ENCODE measurements at regions not wholly inside any gene's neighbourhood (a gene's known extent, or its start where the extent isn't known, plus 50 kb on each side); places are given as distances from the start of the nearest gene placed in this dataset.

GRCh38 chr1:112063781-112064728 is 74.6 kb upstream of the KCND3 start:
- DNase-seq (ENCODE audit: low read depth), result no peak
- TF ChIP-seq, protein P1, sequence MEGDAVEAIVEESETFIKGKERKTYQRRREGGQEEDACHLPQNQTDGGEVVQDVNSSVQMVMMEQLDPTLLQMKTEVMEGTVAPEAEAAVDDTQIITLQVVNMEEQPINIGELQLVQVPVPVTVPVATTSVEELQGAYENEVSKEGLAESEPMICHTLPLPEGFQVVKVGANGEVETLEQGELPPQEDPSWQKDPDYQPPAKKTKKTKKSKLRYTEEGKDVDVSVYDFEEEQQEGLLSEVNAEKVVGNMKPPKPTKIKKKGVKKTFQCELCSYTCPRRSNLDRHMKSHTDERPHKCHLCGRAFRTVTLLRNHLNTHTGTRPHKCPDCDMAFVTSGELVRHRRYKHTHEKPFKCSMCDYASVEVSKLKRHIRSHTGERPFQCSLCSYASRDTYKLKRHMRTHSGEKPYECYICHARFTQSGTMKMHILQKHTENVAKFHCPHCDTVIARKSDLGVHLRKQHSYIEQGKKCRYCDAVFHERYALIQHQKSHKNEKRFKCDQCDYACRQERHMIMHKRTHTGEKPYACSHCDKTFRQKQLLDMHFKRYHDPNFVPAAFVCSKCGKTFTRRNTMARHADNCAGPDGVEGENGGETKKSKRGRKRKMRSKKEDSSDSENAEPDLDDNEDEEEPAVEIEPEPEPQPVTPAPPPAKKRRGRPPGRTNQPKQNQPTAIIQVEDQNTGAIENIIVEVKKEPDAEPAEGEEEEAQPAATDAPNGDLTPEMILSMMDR (IDR thresholded peaks at IDR 0.05; ENCODE audit: low read depth, low read length, missing control alignments), result no peak
- H3K4me3 ChIP-seq (ENCODE audit: low read depth, low read length), result no peak overlapping the region

- no peak for DNase-seq (ENCODE audit: low read depth)
- H3K4me3 ChIP-seq (ENCODE audit: low read depth, low read length), result no peak overlapping the region
- TF ChIP-seq, protein P1 (IDR thresholded peaks at IDR 0.05; ENCODE audit: low read depth, low read length, missing control alignments), result no peak
These were observed 78.5 kb upstream of the KCND3 start for GRCh38 chr1:112067989-112068388.

DNA sequence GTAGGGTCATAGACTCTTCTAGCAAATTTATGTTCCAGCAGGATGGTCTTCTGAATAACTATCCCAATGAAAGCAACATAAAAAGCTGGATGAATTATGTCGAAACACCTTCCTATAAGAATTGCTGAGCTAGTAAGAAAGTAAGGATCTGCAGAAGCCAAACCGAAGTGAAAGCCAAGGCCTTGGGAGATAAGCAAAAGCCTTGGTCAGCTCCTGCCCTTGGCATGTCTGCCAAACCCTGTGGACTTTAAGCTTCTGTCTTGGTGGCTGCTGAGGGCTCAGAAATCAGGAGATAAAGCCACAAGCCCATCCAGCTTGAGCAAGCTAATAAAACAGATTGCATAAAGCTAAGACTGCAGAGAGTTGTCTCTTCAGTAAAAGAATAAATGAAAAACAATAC is 81.2 kb upstream of the KCND3 start:
- DNase-seq (ENCODE audit: low read depth), result no peak
- no peak overlapping the region for H3K4me3 ChIP-seq (ENCODE audit: low read depth, low read length)
- TF ChIP-seq, protein P1 (IDR thresholded peaks at IDR 0.05; ENCODE audit: low read depth, low read length, missing control alignments), result no peak

DNA sequence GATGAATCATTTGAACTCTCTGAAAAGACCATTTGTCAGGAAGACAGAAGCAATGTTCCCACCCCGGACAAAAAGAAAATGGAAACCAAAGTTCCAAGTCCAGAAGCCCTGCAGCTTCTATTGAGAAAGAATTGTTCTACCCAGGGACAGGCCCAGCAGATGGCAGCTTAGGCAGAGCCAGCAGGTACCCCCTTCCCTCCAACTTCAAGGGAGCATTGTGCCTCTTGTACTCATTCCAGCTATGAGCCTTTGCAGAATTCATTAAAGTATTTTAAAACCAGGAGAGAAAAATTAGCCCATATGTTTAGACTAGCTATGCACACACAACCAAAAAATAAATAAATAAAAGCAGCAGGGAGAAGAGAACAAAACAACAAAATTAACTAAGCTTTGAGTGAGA is 85.2 kb upstream of the KCND3 start:
- TF ChIP-seq, protein P1 (IDR thresholded peaks at IDR 0.05; ENCODE audit: low read depth, low read length, missing control alignments), result no peak
- DNase-seq (ENCODE audit: low read depth), result no peak
- H3K4me3 ChIP-seq (ENCODE audit: low read depth, low read length), result no peak overlapping the region

DNA sequence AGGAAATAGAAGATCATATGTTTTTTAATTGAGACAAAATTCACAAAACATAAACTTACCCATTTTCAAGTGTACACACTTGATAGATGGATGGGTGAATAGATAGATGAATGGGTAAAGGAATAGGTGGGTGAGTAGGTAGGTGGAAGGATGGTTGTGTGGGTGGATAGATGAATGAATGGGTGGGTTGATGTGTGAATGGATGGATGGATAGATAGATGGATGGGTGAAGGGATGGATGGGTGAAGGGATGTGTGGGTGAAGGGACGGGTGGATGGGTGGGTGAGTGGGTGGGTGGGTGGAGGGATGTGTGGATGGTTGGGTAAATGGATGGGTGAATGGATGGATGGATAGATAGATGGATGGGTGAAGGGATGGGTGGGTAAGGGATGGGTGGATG is 86.1 kb upstream of the KCND3 start:
- TF ChIP-seq, protein P1 (IDR thresholded peaks at IDR 0.05; ENCODE audit: low read depth, low read length, missing control alignments), result no peak
- no peak overlapping the region for H3K4me3 ChIP-seq (ENCODE audit: low read depth, low read length)
- no peak for DNase-seq (ENCODE audit: low read depth)

GRCh38 chr1:112079446-112079845 is 90.0 kb upstream of the KCND3 start:
- TF ChIP-seq, protein P1 (IDR thresholded peaks at IDR 0.05; ENCODE audit: low read depth, low read length, missing control alignments), result no peak
- no peak overlapping the region for H3K4me3 ChIP-seq (ENCODE audit: low read depth, low read length)

GRCh38 chr1:112083487-112083886 is 94.0 kb upstream of the KCND3 start:
- no peak overlapping the region for H3K4me3 ChIP-seq (ENCODE audit: low read depth, low read length)
- DNase-seq (ENCODE audit: low read depth), result no peak
- TF ChIP-seq, protein P1 (IDR thresholded peaks at IDR 0.05; ENCODE audit: low read depth, low read length, missing control alignments), result no peak

More at GRCh38 chr1:112079446-112079845, 90.0 kb upstream of the KCND3 start:
- DNase-seq (ENCODE audit: low read depth), result no peak
